Astrocyte of the spinal cord (primary cell): ENCODE measurements at regions not wholly inside any gene's neighbourhood (a gene's known extent, or its start where the extent isn't known, plus 50 kb on each side); places are given as distances from the start of the nearest gene placed in this dataset.

Experiments
- DNase-seq: peaks from one replicate; pipeline ENCODE4 v3.0.0; 2011; ENCODE audit warnings: low read depth, low spot score
- H3K4me3 ChIP-seq: 2 replicates; pipeline ENCODE4 v1.5.1; 2011; ENCODE audit warnings: low read depth, mild to moderate bottlenecking, low read length, moderate library complexity
- CTCF ChIP-seq: IDR thresholded peaks from 2 replicates; pipeline ENCODE4 v1.5.1; 2012; ENCODE audit warnings: low read depth, mild to moderate bottlenecking, low read length, inconsistent platforms
- in situ Hi-C: cut with HindIII; loops from 2 replicates; pipeline ENCODE4 v1.10.0; 2017; ENCODE audit warnings: low sequenced_read_pairs

GRCh38 chr10:128930515-128930914 is 536.5 kb upstream of the MGMT start:
- in situ Hi-C loops = no loop called here
- DNase-seq = no peak
- no peak for TF ChIP-seq CTCF
- no peak overlapping the region for H3K4me3 ChIP-seq

- TF ChIP-seq CTCF = no peak
- no peak overlapping the region for H3K4me3 ChIP-seq
- in situ Hi-C loops = no loop called here
- no peak for DNase-seq
Measured at GRCh38 chr10:128932071-128932820, 534.8 kb upstream of the MGMT start.

GRCh38 chr10:128934492-128934891 is 532.5 kb upstream of the MGMT start:
- DNase-seq = no peak
- in situ Hi-C loops = no loop called here
- no peak for TF ChIP-seq CTCF

GRCh38 chr10:128936392-128936791 is 530.6 kb upstream of the MGMT start:
- H3K4me3 ChIP-seq = no peak overlapping the region
- in situ Hi-C loops = no loop called here
- no peak for TF ChIP-seq CTCF
- DNase-seq = no peak

More at GRCh38 chr10:128934492-128934891, 532.5 kb upstream of the MGMT start:
- H3K4me3 ChIP-seq = no peak overlapping the region

GRCh38 chr10:128938558-128938957 is 528.5 kb upstream of the MGMT start:
- no peak for TF ChIP-seq CTCF
- no peak overlapping the region for H3K4me3 ChIP-seq
- in situ Hi-C loops = no loop called here
- DNase-seq = no peak

GRCh38 chr10:128940081-128940480 is 527.0 kb upstream of the MGMT start:
- in situ Hi-C loops = no loop called here

More at GRCh38 chr10:128940081-128940480, 527.0 kb upstream of the MGMT start:
- no peak overlapping the region for H3K4me3 ChIP-seq
- no peak for DNase-seq
- no peak for TF ChIP-seq CTCF
